ENCODE measurements at regions not wholly inside any gene's neighbourhood (a gene's known extent, or its start where the extent isn't known, plus 50 kb on each side); places are given as distances from the start of the nearest gene placed in this dataset.

- DNase-seq = no peak
These were observed 1237.9 kb downstream of the FAM181B start for GRCh38 chr11:81495699-81496292.

DNA sequence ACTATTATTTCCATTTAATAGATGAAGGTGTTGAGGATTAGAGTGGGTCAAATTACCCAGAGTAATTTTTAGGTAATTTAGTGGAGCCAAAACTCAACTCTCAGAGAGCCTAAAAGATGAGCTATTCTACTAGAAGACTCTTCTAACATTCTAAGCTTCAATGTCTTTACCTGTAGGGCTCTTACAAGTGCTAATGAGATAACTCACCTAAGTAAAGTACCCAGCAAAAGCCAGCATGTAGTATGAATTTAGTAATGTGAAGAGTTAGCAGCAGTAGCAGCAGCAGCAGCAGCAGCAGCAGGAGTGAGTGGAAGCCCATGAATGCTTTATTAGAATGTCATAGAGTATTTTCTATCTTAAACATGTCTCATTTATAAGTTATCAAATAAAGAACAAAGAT is 1239.2 kb downstream of the FAM181B start:
- no peak for DNase-seq

GRCh38 chr11:81492923-81493445 is 1240.7 kb downstream of the FAM181B start:
- DNase-seq = no peak

DNA sequence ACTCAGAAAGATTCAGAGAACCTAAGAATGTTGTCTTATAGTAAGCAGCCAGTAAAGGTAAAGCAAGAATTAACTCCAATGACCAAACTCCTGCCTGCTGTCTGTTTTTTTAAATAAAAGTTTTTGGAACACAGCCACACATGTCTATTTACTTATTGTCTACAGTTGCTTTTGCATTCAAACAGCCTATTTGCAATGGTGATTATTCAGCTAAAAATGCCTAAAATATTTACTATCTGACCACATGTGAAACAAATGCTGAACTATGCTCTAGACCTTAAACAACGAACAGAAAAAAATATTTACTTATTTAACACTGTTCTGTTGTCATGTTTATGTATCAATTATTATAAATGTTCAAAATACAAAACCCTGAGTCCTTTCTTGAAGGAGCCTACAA is 1246.6 kb downstream of the FAM181B start:
- DNase-seq = no peak

- DNase-seq = no peak
These were observed 1249.5 kb downstream of the FAM181B start for GRCh38 chr11:81484196-81484595.

- DNase-seq = no peak
These were observed 1256.4 kb downstream of the FAM181B start for GRCh38 chr11:81477277-81477676.

- no peak for DNase-seq
These were observed 1257.3 kb downstream of the FAM181B start for GRCh38 chr11:81476345-81476744.

GRCh38 chr11:81472646-81473045 is 1261.0 kb downstream of the FAM181B start:
- DNase-seq = no peak

DNA sequence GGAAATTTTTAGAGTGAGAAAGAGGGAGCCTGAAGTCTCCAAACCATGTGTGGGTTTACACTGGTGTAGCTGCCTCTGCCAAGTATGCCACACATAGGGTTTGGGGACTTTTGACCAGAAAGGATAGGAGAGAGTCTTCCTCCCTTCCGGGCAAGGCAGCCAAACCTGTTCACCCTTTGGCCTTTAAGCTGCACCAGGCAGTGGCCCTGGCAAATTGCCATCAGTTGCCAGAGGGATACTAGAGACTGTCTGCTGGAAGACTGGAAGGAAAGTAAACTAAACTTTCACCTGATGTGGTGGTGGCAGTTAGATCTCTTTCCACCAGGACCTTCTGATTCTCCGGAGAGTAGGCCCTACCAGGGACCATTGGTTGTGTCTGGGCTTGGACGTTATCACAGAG is 1263.2 kb downstream of the FAM181B start:
- no peak for DNase-seq

- DNase-seq = no peak
These were observed 1273.8 kb downstream of the FAM181B start for GRCh38 chr11:81459766-81460306.

- no peak for DNase-seq
These were observed 1284.0 kb downstream of the FAM181B start for GRCh38 chr11:81449588-81450156.

- no peak for DNase-seq
These were observed 1289.4 kb downstream of the FAM181B start for GRCh38 chr11:81444297-81444696.

GRCh38 chr11:81432333-81432732 is 1301.3 kb downstream of the FAM181B start:
- DNase-seq = no peak

GRCh38 chr11:81424822-81425221 is 1308.8 kb downstream of the FAM181B start:
- no peak for DNase-seq

DNA sequence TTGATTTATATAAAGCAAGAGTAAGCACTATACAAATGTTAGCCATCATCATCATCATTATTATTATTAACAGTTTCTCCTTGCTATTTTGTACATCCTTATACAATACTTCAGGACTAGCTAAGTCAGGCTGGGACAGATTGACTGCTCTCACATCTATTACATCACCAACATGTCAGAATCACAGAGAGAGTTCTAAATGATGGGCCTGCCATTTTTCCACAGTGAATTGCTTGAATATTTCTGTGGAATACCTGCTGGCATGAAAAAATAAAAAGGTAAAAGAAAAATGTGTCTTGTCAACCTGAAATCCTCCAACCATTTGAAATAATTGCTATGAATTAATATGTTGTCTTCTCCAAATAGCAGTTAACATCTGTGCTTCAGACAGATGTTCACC is 1311.3 kb downstream of the FAM181B start:
- no peak for DNase-seq

- no peak for DNase-seq
These were observed 1312.3 kb downstream of the FAM181B start for GRCh38 chr11:81421251-81421860.

GRCh38 chr11:81420668-81421250 is 1312.9 kb downstream of the FAM181B start:
- DNase-seq = no peak

DNA sequence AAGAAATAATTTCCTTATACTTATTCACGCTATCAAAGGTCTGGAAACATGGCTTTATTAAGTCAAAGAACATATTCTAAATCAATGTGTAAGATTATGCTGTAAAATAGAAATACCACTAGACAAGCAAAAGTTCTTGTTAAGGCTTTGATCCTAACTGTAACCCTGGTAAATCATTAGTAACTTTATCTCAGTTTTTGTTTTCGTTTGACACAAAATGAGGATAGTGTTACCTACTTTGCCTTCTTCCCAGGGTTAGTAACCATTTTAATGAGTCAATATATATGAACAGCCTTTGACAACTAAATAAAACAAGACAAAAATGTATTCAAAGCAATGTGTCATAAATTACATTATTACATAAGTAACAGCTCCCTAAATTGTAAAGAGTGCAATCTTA is 1336.3 kb downstream of the FAM181B start:
- no peak for DNase-seq

- no peak for DNase-seq
These were observed 1339.4 kb downstream of the FAM181B start for GRCh38 chr11:81394311-81394710.

GRCh38 chr11:81388326-81388725 is 1345.3 kb downstream of the FAM181B start:
- DNase-seq = no peak

DNA sequence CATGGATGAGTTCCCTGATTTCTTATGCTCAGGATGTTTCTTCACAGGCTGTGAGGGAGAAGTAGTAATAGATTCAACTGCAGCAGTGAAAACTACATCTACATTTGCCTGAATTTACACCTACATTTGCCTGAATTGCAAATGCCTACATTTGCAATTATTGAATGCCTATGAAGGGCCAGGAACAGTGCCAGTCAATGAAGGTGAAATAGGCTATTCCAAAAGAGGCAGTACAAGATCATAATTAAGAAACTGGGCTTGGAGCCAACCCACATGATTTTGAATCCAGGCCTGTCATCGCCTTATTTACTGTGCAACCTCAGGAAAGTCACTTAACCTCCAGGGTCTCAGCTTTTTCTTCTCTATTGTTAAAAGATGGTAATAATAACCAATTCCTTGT is 1353.3 kb downstream of the FAM181B start:
- no peak for DNase-seq

DNA sequence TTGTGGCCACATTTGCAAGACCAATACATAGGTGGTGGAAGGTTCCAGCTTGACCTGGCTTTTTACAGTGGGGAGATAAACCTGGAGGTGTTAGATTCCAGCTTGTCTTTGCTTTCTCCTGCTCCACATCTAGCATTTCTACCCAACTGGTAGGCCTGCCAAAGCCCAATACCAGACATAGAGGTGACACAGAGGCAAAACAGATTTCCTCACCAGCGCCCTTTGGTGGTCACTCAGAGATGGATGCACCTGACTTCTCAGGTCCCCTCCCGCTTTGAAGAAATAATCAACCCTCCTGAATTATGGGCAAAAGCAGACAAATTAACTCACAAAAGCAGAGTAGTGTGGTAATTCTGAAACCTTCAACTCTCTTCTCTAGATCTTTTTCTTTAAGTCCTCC is 1356.2 kb downstream of the FAM181B start:
- no peak for DNase-seq

DNA sequence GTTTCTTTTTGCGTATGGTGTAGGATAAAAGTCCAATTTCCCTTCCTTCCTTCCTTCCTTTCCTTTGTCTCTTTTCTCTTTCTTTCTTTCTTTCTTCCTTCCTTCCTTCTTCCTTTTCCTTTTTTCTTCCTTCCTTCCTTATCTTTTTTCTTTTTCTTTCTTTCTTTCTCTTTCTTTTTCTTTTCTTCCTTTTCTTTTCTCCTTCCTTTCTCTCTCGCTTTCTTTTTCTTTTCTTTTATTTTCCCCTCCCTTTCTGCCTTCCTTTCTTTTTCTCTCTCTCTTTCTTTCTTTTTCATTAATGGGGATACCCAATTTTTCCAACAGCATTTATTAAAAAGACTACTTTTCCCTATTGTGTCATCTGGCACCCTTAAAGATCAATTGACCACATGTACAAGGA is 1359.7 kb downstream of the FAM181B start:
- no peak for DNase-seq

DNA sequence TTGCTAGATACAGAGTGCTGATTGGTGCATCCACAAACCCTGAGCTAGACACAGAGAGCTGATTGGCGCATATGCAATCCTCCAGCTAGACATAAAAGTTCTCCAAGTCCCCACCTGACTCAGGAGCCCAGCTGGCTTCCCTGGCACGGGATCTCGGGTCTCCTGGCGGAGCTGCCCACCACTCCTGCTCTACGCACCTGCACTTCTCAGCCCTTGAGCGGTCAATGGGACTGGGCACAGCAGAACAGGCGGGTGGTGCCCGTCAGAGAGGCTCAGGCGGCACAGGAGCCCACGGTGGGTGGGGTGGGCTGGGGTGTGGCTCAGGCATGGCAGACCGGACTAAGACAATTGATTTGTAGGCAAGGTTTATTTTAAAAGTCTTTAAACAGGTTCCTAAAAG is 1365.5 kb downstream of the FAM181B start:
- no peak for DNase-seq
